NT2/D1 (cell line): ENCODE measurements at regions not wholly inside any gene's neighbourhood (a gene's known extent, or its start where the extent isn't known, plus 50 kb on each side); places are given as distances from the start of the nearest gene placed in this dataset.

Experiments used
- DNase-seq: peaks from one replicate; pipeline ENCODE4 v3.0.0-alpha.2; 2011; ENCODE audit warnings: low read depth, low spot score
- H3K27me3 ChIP-seq: 2 replicates; pipeline ENCODE4 v1.6.0; 2011; ENCODE audit warnings: mild to moderate bottlenecking; ENCODE audit not compliant: insufficient read length, insufficient read depth
- H3K36me3 ChIP-seq: 2 replicates; pipeline ENCODE4 v1.6.1; 2011; ENCODE audit warnings: mild to moderate bottlenecking, low read length, mixed read lengths; ENCODE audit not compliant: insufficient read depth, insufficient read length
- H3K4me1 ChIP-seq: 2 replicates; pipeline ENCODE4 v1.5.1; 2011; ENCODE audit not compliant: insufficient read depth, insufficient read length
- H3K4me3 ChIP-seq: 2 replicates; pipeline ENCODE4 v1.5.1; 2011; ENCODE audit warnings: low read depth; ENCODE audit not compliant: insufficient read length
- H3K9ac ChIP-seq: 2 replicates; pipeline ENCODE4 v1.6.0; 2011; ENCODE audit warnings: low read depth; ENCODE audit not compliant: insufficient read length
- H3K9me3 ChIP-seq: 2 replicates; pipeline ENCODE4 v1.5.1; 2011; ENCODE audit warnings: mild to moderate bottlenecking, low read length; ENCODE audit not compliant: insufficient read depth
- SUZ12 ChIP-seq: IDR thresholded peaks from 2 replicates; pipeline ENCODE4 v1.6.1; 2011; ENCODE audit not compliant: insufficient read length, insufficient read depth; ENCODE audit errors: extremely low read depth
- YY1 ChIP-seq: IDR thresholded peaks from 2 replicates; pipeline ENCODE4 v1.6.1; 2011; ENCODE audit not compliant: insufficient read length, insufficient read depth
- ZNF274 ChIP-seq: IDR thresholded peaks from 2 replicates; pipeline ENCODE4 v1.6.1; 2011; ENCODE audit warnings: mild to moderate bottlenecking, low read depth, low read length

DNA sequence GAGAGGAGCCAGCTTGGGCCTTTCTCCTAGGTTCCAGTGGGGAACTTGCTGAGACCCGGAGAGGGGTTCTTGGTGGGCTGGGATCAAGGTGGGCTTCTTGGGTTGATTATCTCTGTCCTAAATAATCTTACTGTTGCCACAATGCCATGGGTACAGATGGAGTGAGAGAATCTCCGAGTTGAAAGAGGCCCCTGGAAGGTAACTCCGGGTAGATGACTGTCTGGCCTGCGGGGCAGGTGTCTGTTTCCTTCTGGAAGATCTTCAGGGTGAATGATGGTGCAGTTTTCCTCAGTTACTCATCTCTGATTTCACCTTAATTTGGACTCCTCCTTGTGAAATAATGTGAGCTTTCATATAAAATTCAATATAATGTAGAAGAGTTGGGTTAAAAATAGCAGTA lies 159.4 kb downstream of the ACTR3 start:
- H3K9me3 ChIP-seq, result no peaks in the 10 kb centered on the region
- no peak overlapping the region for H3K9ac ChIP-seq
- TF ChIP-seq SUZ12 (no peak), ZNF274 (no peak), YY1 (no peak)
- H3K4me3 ChIP-seq, result no peak overlapping the region
- H3K27me3 ChIP-seq, result no peaks in the 10 kb centered on the region
- H3K36me3 ChIP-seq, result no peaks in the 10 kb centered on the region
- no peaks in the 10 kb centered on the region for H3K4me1 ChIP-seq
- DNase-seq, result no peak

DNA sequence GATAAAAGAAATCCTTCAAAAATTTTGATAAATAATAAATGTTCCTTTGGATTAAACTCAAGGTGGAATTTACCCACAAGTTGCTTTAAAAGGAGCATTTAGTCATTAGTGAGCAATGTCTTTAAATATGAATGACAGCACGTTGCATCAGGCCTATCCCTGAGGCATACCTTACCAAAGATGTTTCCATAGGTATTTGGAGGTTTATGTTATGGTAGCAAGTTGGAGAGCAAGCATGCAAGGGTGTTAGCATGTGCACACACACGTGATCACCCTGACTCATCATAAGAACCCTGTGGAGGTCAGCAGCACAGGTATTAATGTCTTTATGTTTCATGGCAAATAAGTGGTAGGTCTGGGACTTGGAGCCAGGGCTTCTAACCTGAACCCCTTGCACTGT lies 159.9 kb downstream of the ACTR3 start:
- no peaks in the 10 kb centered on the region for H3K27me3 ChIP-seq
- no peaks in the 10 kb centered on the region for H3K9me3 ChIP-seq
- no peak overlapping the region for H3K9ac ChIP-seq
- H3K4me3 ChIP-seq, result no peak overlapping the region
- no peaks in the 10 kb centered on the region for H3K4me1 ChIP-seq
- TF ChIP-seq ZNF274 (no peak), YY1 (no peak), SUZ12 (no peak)
- DNase-seq, result no peak
- H3K36me3 ChIP-seq, result no peaks in the 10 kb centered on the region

DNA sequence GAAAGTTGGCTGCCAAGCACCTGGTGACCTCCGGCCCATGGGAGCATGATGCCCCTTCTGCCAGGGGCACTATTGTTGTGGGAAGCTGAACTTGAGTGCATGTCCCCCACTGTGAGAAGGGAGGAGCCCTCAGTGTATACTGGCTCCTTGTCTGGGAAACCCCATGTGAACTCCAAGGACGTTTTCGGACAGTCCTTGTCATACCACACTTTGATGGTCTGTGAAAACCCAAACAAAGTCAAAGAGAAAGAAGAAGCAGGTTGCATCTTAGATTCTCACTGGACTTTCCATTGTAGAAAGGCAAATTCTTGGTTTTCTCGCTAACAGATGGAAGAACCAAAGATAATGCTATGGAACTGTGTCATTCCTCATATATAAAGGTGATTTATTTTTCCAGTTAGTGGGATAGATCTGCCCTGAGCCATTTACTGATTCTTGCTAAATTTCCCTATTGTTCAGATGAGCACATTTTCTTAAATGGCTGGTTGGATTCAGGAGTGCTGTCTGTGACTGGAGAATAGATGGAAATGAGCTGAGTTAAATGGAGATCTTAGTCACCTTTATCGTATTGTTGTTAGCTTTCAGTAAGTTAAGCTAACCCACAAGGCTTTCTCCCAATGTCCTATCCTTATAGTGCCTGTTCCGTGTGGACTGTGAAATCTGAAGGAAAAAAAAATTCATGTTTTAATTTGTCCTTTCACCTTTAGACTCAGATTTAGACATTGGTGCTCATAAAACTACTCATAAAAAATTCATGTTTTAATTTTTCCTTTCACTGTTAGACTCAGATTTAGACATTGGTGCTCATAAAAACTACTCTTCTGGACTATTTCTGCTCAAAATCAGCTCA lies 166.6 kb downstream of the ACTR3 start:
- Histone ChIP-seq H3K36me3 (no peaks in the 10 kb centered on the region), H3K27me3 (no peaks in the 10 kb centered on the region)
- TF ChIP-seq YY1, result no peak
- no peak for TF ChIP-seq ZNF274
- no peak for TF ChIP-seq SUZ12

GRCh38 chr2:114057638-114058037 lies 167.7 kb downstream of the ACTR3 start:
- no peaks in the 10 kb centered on the region for H3K36me3 ChIP-seq

More for the DNA sequence above, 166.6 kb downstream of the ACTR3 start:
- no peaks in the 10 kb centered on the region for H3K9me3 ChIP-seq
- no peak overlapping the region for H3K9ac ChIP-seq
- DNase-seq, result no peak
- no peaks in the 10 kb centered on the region for H3K4me1 ChIP-seq
- H3K4me3 ChIP-seq, result no peak overlapping the region

DNA sequence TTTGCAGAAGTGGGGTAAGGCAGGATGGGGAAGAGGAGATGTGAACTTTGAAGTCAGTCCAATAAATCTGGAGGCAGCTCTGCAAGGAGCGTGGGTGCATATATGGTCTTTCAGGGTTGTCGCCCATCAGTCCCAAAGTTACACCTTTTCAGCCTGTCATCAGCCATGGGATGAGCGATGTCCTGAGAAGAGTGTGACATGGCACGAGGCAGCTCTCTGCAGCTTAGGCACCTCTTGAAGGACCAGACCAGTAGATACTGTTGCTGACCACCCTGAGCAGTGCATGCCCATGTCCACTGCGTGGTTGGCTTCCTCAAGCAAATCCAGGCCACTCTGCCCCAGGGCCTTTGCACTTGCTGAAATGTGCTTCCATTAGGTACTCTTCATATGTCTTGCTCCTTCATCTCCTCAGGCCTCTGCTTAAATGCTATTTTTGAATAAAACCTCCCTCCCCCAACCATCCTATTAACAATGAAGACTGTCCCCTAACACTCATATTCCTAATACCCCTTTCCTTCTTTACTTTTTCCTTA lies 171.7 kb downstream of the ACTR3 start:
- TF ChIP-seq SUZ12 (no peak), YY1 (no peak), ZNF274 (no peak)
- DNase-seq, result no peak
- peaks cover 3% of the 10 kb centered on the region for H3K27me3 ChIP-seq
- no peaks in the 10 kb centered on the region for H3K9me3 ChIP-seq
- H3K4me1 ChIP-seq, result no peaks in the 10 kb centered on the region
- no peaks in the 10 kb centered on the region for H3K36me3 ChIP-seq
- H3K4me3 ChIP-seq, result no peak overlapping the region
- no peak overlapping the region for H3K9ac ChIP-seq

More at GRCh38 chr2:114057638-114058037, 167.7 kb downstream of the ACTR3 start:
- DNase-seq, result no peak
- H3K27me3 ChIP-seq, result no peaks in the 10 kb centered on the region
- H3K9me3 ChIP-seq, result no peaks in the 10 kb centered on the region
- H3K4me3 ChIP-seq, result no peak overlapping the region
- H3K4me1 ChIP-seq, result no peaks in the 10 kb centered on the region
- TF ChIP-seq ZNF274 (no peak), SUZ12 (no peak), YY1 (no peak)
- H3K9ac ChIP-seq, result no peak overlapping the region

GRCh38 chr2:114063346-114063745 lies 173.5 kb downstream of the ACTR3 start:
- TF ChIP-seq SUZ12 (no peak), ZNF274 (no peak), YY1 (no peak)
- Histone ChIP-seq H3K4me1 (no peaks in the 10 kb centered on the region), H3K36me3 (no peaks in the 10 kb centered on the region), H3K9ac (no peak overlapping the region), H3K9me3 (no peaks in the 10 kb centered on the region), H3K4me3 (no peak overlapping the region), H3K27me3 (peaks cover 6% of the 10 kb centered on the region)
- no peak for DNase-seq

- Histone ChIP-seq H3K9ac (no peak overlapping the region), H3K36me3 (no peaks in the 10 kb centered on the region), H3K4me3 (no peak overlapping the region), H3K4me1 (no peaks in the 10 kb centered on the region), H3K27me3 (peaks cover 13% of the 10 kb centered on the region), H3K9me3 (no peaks in the 10 kb centered on the region)
- no peak for TF ChIP-seq SUZ12
- no peak for TF ChIP-seq YY1
- no peak for TF ChIP-seq ZNF274
- no peak for DNase-seq
Measured at GRCh38 chr2:114065731-114066130, 175.8 kb downstream of the ACTR3 start.
